ENCODE measurements at regions not wholly inside any gene's neighbourhood (a gene's known extent, or its start where the extent isn't known, plus 50 kb on each side); places are given as distances from the start of the nearest gene placed in this dataset.

DNA sequence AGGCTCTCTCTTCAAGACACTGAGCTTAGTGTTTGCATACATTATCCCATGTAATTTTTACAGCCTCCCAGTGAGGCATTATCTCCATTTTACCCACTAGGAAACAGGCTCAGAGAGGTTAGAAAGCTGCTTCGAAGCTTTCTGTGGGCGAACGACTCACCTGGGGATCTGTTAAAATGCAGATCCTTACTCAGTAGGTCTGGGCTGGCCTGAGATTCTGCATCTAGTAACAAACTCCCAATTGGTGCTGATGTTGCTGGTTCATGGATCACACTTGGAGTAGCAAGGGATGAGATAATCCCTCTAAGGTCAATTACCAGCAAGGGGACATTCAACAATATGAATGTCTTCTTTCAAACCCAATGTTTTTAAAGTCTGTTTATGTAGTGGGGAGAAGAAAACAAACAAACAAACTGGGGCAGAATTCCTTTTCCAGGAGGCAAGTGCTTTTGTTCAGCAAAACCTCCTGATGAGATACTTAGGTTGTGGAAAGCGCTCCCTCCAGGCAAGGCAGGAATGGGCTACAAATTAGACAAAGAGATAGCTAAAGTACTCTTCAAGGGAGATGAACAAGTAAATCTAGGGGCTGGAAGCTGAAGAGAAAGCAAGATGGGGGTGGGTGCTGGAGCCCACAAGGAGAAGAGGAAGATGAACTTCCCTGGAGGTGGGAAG, 311.9 kb downstream of the SHQ1 start:
- Mint-ChIP-seq H3K36me3 (ENCODE audit: unreplicated experiment) (no peaks in the 10 kb centered on the region), H3K4me1 (ENCODE audit: unreplicated experiment) (peaks cover 7% of the 10 kb centered on the region), H3K27ac (ENCODE audit: unreplicated experiment) (no peak overlapping the region), H3K27me3 (ENCODE audit: unreplicated experiment) (peaks cover 29% of the 10 kb centered on the region), H3K9me3 (ENCODE audit: unreplicated experiment) (no peaks in the 10 kb centered on the region), H3K4me3 (ENCODE audit: unreplicated experiment) (no peak overlapping the region)
- no peak for DNase-seq (ENCODE audit: extremely low spot score, unreplicated experiment)
- TF ChIP-seq, protein P1, sequence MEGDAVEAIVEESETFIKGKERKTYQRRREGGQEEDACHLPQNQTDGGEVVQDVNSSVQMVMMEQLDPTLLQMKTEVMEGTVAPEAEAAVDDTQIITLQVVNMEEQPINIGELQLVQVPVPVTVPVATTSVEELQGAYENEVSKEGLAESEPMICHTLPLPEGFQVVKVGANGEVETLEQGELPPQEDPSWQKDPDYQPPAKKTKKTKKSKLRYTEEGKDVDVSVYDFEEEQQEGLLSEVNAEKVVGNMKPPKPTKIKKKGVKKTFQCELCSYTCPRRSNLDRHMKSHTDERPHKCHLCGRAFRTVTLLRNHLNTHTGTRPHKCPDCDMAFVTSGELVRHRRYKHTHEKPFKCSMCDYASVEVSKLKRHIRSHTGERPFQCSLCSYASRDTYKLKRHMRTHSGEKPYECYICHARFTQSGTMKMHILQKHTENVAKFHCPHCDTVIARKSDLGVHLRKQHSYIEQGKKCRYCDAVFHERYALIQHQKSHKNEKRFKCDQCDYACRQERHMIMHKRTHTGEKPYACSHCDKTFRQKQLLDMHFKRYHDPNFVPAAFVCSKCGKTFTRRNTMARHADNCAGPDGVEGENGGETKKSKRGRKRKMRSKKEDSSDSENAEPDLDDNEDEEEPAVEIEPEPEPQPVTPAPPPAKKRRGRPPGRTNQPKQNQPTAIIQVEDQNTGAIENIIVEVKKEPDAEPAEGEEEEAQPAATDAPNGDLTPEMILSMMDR (IDR thresholded peaks at IDR 0.05): no peak

DNA sequence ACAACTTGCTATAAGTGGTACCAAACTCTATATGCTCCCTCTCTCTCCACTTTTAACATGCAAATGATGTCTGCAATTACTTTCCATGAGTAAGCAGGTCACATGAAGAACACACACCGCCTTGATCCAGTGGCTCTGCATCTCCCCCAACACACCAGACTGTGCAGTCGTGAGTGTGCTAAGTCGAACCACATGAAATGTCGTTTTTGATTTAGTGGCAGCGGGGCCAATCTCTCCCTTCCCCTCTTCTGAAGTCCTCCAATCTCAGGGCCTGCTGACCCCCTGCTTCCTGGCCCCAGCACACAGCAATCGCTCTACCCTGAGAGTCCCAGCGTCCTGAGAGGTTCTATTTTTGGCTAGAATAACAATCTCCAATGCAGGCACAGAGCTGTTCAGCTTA, 312.5 kb downstream of the SHQ1 start:
- Mint-ChIP-seq H3K4me3 (ENCODE audit: unreplicated experiment) (no peak overlapping the region), H3K4me1 (ENCODE audit: unreplicated experiment) (peaks cover 7% of the 10 kb centered on the region), H3K27me3 (ENCODE audit: unreplicated experiment) (peaks cover 32% of the 10 kb centered on the region), H3K9me3 (ENCODE audit: unreplicated experiment) (peaks cover 3% of the 10 kb centered on the region), H3K36me3 (ENCODE audit: unreplicated experiment) (no peaks in the 10 kb centered on the region), H3K27ac (ENCODE audit: unreplicated experiment) (no peak overlapping the region)
- TF ChIP-seq, protein P1 (IDR thresholded peaks at IDR 0.05): no peak
- no peak for DNase-seq (ENCODE audit: extremely low spot score, unreplicated experiment)

DNA sequence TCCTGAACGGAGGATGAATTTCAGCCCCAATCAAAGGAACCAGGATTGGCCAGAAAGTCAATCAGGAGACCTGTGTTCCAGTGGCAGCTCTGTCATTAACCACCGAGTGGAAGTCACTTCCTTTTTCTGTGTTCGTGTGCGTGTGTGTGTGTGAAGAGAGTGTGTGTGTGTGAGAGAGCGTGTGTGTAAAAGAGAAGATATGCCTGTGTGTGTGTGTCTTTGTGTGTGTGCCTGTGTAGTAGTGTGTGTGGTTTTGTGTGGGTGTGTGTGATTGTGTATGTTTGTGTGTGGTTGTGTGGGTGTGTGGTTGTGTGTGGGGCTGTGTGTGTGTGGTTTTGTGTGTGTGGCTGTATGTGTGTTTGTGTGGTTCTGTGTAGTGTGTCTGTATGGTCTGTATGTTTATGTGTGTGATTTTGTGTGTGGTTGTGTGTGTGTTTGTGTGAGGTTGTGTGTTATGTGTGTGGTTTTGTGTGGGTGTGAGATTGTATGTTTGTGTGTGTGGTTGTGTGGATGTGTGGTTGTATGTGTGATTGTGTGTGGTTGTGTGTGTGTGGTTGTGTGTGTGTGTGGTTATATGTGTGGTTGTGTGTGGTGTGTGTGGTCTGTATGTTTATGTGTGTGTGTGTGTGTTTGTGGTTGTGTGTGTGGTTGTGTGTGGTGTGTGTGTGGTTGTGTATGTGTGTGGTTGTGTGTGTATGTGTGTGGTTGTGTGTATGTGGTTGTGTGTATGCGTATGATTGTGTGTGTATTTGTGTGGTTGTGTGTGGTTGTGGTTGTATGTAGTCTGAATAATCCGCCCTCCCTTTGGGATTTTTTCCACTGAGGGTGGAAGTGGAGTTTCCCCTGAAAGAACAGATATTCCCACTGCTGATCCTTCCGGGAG, 314.4 kb downstream of the SHQ1 start:
- peaks cover 4% of the 10 kb centered on the region for H3K9me3 Mint-ChIP-seq (ENCODE audit: unreplicated experiment)
- H3K27me3 Mint-ChIP-seq (ENCODE audit: unreplicated experiment): peaks cover 33% of the 10 kb centered on the region
- peaks cover 7% of the 10 kb centered on the region for H3K4me1 Mint-ChIP-seq (ENCODE audit: unreplicated experiment)
- TF ChIP-seq, protein P1 (IDR thresholded peaks at IDR 0.05): no peak
- H3K36me3 Mint-ChIP-seq (ENCODE audit: unreplicated experiment): no peaks in the 10 kb centered on the region
- no peak for DNase-seq (ENCODE audit: extremely low spot score, unreplicated experiment)
- no peak overlapping the region for H3K4me3 Mint-ChIP-seq (ENCODE audit: unreplicated experiment)
- H3K27ac Mint-ChIP-seq (ENCODE audit: unreplicated experiment): no peak overlapping the region

DNA sequence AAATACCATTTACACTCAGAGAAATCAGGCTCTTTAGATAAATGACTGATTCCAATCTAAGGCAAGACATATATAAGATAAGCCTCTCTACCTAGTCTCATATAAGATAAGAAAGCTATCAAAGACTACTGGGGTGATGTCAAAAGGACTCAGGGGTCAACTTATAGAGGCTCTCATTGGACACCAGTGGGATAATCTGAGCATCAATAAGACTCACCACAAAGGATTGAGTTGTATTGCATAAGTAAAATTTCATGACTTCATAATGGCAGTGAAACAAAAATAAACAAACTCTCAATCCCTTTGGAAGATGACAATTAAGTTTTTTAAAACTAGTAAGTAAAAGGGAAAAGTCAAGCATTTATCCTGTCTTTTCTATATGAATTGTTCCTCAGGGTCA, 317.8 kb downstream of the SHQ1 start:
- no peaks in the 10 kb centered on the region for H3K36me3 Mint-ChIP-seq (ENCODE audit: unreplicated experiment)
- peaks cover under 1% of the 10 kb centered on the region for H3K4me1 Mint-ChIP-seq (ENCODE audit: unreplicated experiment)
- no peak overlapping the region for H3K27ac Mint-ChIP-seq (ENCODE audit: unreplicated experiment)
- peaks cover 4% of the 10 kb centered on the region for H3K9me3 Mint-ChIP-seq (ENCODE audit: unreplicated experiment)
- no peak overlapping the region for H3K4me3 Mint-ChIP-seq (ENCODE audit: unreplicated experiment)
- H3K27me3 Mint-ChIP-seq (ENCODE audit: unreplicated experiment): peaks cover 32% of the 10 kb centered on the region
- TF ChIP-seq, protein P1 (IDR thresholded peaks at IDR 0.05): no peak
- DNase-seq (ENCODE audit: extremely low spot score, unreplicated experiment): no peak

DNA sequence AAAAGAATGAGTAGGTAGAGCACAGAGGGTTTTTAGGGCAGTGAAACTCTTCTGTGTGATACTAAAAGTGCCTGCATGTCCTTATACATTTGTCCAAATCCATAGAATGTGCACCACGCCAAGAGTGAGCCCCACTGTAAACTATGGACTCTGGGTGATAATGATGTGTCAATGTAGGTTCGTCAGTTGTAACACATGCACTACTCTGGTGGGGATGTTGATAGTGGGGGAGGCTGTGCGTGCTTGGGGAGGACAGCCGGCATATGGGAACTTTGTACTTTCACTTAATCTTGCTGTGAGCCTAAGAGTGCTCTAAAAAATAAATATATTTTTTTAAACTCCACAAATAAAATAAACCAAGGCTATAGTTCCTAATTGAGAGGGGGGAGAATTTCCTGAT, 319.2 kb downstream of the SHQ1 start:
- peaks cover 34% of the 10 kb centered on the region for H3K27me3 Mint-ChIP-seq (ENCODE audit: unreplicated experiment)
- H3K9me3 Mint-ChIP-seq (ENCODE audit: unreplicated experiment): peaks cover 4% of the 10 kb centered on the region
- H3K27ac Mint-ChIP-seq (ENCODE audit: unreplicated experiment): no peak overlapping the region
- H3K4me1 Mint-ChIP-seq (ENCODE audit: unreplicated experiment): no peaks in the 10 kb centered on the region
- no peak overlapping the region for H3K4me3 Mint-ChIP-seq (ENCODE audit: unreplicated experiment)
- TF ChIP-seq, protein P1 (IDR thresholded peaks at IDR 0.05): no peak
- no peaks in the 10 kb centered on the region for H3K36me3 Mint-ChIP-seq (ENCODE audit: unreplicated experiment)
- no peak for DNase-seq (ENCODE audit: extremely low spot score, unreplicated experiment)

Data from osteocyte (in vitro differentiated cells).